GM21390 (cell line): ENCODE measurements at regions not wholly inside any gene's neighbourhood (a gene's known extent, or its start where the extent isn't known, plus 50 kb on each side); places are given as distances from the start of the nearest gene placed in this dataset.
A peak's percentile ranks its signal among the peaks of the same experiment; 100 is the strongest.
"Not testable (repeated sequence)": the region's sequence is repeated elsewhere in the genome, so short reads cannot be mapped to it uniquely, and the experiment has no call there.

ENCODE experiments used
- ATAC-seq: cut with Tn5 transposase; IDR thresholded peaks from one replicate; pipeline ENCODE4 v1.9.1; 2021; ENCODE audit not compliant: unreplicated experiment

GRCh38 chr9:61817127-61817705 is 627.4 kb downstream of the SPATA31A7 start:
- not testable (repeated sequence) for ATAC-seq

DNA sequence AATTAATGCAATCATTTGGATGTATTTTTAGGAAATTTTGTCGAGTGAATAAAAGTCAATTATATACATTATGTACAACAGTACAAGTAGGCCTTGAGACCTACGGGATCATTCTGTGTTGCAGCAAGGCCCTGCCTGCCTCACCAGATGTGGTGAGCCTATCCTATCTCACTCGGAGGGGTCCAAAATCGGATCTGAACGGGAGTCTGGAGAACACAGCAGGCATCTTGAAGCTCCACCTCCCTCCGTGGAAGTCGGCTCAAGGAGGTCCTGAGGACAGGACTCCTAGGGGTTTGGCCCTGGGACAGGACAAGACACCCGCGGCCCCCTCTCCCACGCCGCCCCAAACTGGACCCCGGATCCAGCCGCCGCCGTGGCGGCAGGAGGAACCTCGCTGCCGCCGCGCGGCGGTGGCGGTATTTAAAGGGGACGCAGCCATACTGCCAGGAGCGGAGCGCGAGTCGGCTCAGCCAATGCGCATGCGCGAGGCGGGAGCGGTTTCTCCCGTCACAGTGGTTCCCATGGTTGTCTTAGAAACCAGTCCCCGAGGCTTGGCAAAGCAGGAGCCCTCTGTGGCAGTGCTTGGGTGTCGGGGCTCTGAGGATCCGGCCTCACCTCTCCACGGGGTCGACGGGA is 663.9 kb downstream of the SPATA31A7 start:
- peak; percentile 85 for ATAC-seq

GRCh38 chr9:61854260-61854640 is 664.4 kb downstream of the SPATA31A7 start:
- not testable (repeated sequence) for ATAC-seq

DNA sequence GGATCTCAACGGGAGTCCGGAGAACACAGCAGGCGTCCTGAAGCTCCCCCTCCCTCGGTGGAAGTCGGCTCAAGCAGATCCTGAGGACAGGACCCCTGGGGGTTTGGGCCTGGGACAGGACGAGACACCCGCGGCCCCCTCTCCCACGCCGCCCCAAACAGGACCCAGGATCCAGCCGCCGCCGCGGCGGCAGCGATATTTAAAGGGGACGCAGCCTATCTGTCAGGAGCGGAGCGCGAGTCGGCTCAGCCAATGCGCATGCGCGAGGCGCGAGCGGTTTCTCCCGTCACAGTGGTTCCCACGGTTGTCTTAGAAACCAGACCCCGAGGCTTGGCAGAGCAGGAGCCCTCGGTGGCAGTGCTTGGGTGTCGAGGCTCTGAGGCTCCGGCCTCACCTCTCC is 666.4 kb downstream of the SPATA31A7 start:
- peak; percentile 60 for ATAC-seq

DNA sequence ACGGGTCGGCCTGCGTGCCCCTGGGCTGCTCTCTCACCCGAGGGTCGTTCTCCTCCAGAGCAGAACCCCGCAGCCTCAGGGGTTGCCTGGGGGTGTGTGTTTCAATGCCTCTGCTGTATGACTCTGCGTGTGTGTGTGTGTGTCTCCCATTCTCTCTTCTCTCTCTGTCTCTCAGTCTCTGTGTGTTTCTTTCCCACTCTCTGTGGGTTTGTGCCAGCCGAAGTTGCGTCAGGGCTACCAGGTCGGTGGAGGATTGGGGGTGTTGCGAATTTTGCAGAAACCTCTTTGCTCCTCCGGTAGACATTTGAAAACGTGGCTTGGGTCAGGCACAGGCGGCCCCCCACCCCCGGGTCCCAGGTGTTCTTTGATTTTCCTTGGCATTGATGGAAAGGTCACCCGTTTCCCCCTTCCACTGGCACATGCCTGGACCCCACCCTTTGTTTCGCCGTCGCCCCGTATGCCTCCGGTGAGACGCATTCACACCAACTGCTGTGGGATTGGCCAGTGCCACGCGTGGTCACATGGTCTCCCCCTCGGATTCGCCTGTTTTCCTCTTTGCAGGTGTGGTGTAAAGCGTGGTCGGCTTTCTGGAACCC is 667.1 kb downstream of the SPATA31A7 start:
- ATAC-seq: not testable (repeated sequence)

DNA sequence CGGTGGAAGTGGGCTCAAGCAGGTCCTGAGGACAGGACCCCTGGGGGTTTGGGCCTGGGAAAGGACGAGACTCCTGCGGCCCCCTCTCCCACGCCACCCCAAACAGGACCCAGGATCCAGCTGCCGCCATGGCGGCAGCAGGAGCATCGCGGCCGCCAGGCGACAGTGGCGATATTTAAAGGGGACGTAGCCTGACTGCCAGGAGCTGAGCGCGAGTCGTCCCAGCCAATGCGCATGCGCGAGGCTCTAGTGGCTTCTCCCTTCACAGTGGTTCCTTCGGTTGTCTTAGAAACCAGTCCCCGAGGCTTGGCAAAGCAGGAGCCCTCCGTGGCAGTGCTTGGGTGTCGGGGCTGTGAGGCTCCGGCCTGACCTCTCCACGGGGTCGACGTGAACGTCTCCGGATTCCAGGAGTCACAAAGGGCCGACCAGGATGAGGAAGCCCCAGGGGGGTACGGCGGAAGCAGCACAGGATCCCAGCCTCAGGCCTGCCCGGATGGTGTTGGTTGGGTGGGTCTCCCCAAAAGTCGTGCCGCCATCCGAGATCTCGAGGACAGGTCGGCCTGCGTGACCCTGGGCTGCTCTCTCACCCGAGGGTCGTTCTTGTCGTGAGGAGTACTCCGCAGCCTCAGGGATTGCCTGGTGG is 668.0 kb downstream of the SPATA31A7 start:
- peak; percentile 89 for ATAC-seq

- not testable (repeated sequence) for ATAC-seq
These were observed 672.7 kb downstream of the SPATA31A7 start for GRCh38 chr9:61862431-61862971.

- not testable (repeated sequence) for ATAC-seq
These were observed 674.6 kb downstream of the SPATA31A7 start for GRCh38 chr9:61864463-61864862.

DNA sequence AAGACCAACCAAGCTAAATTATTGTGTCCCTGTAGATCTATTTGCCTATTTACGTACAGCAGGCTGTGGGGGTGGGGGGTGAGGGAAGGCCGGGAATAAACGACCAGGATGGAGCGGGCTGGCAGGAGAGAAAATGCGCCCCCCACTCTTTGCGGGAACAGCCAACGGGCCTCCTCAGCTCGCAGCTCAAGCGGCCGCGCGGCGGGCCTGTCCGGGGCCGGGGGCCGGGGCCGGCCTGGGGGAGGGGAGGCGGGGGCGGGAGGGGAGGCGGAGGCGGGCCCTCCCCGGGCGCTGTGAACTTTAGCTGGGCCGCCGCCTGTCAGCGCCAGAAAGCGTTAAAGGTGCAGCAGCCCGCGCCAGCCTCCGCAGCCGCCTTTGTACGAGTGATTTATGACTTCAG is 679.1 kb downstream of the SPATA31A7 start:
- ATAC-seq: not testable (repeated sequence)

DNA sequence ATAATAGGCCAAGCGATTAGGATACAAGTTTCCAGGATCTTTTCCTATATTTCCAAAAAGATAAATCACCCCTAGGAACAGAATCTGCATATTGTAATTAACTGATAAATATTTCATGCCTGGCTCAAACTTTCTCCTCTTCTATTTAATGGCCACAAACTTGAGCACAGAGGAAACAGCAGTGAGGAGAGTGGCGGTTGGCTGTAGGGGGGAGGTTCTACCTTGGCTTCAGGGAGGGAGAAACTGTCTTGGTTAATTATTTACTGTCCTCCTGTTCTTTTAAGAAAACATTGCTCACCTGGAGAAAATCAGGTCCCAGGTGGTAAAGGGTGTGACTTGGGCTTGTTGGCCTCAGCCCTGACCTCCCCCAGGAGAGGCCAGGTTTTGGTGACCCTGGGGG is 682.5 kb downstream of the SPATA31A7 start:
- not testable (repeated sequence) for ATAC-seq
